Right hindlimb (tissue), 1 donor: ENCODE measurements at regions not wholly inside any gene's neighbourhood (a gene's known extent, or its start where the extent isn't known, plus 50 kb on each side); places are given as distances from the start of the nearest gene placed in this dataset.

Experiments
- DNase-seq: peaks from one replicate; pipeline ENCODE4 v3.0.0-alpha.2; 2018

GRCh38 chr3:83902787-83903533 is 1055.8 kb upstream of the CADM2 start:
- DNase-seq = no peak

GRCh38 chr3:83913381-83913780 is 1045.4 kb upstream of the CADM2 start:
- DNase-seq = no peak

GRCh38 chr3:83926291-83926690 is 1032.5 kb upstream of the CADM2 start:
- DNase-seq = no peak

- no peak for DNase-seq
Measured at GRCh38 chr3:83928391-83928790, 1030.4 kb upstream of the CADM2 start.

- DNase-seq = no peak
Measured at GRCh38 chr3:83928903-83929302, 1029.9 kb upstream of the CADM2 start.

GRCh38 chr3:83934192-83935021 is 1024.4 kb upstream of the CADM2 start:
- DNase-seq = no peak

- DNase-seq = no peak
Measured at GRCh38 chr3:83938491-83938890, 1020.3 kb upstream of the CADM2 start.

GRCh38 chr3:83941990-83942745 is 1016.6 kb upstream of the CADM2 start:
- DNase-seq = no peak

- no peak for DNase-seq
Measured at GRCh38 chr3:83946049-83946448, 1012.7 kb upstream of the CADM2 start.

GRCh38 chr3:83946554-83946953 is 1012.2 kb upstream of the CADM2 start:
- no peak for DNase-seq

- no peak for DNase-seq
Measured at GRCh38 chr3:83948771-83949170, 1010.0 kb upstream of the CADM2 start.

- no peak for DNase-seq
Measured at GRCh38 chr3:83953417-83954089, 1005.2 kb upstream of the CADM2 start.

GRCh38 chr3:83956431-83956830 is 1002.4 kb upstream of the CADM2 start:
- DNase-seq = no peak

GRCh38 chr3:83968356-83968755 is 990.4 kb upstream of the CADM2 start:
- no peak for DNase-seq

- DNase-seq = no peak
Measured at GRCh38 chr3:83971666-83972065, 987.1 kb upstream of the CADM2 start.

- no peak for DNase-seq
Measured at GRCh38 chr3:84008623-84009022, 950.2 kb upstream of the CADM2 start.

- DNase-seq = no peak
Measured at GRCh38 chr3:84023842-84024241, 934.9 kb upstream of the CADM2 start.

- peak; percentile 34 for DNase-seq
Measured at GRCh38 chr3:84039099-84039498, 919.7 kb upstream of the CADM2 start.

- no peak for DNase-seq
Measured at GRCh38 chr3:84042399-84043106, 916.2 kb upstream of the CADM2 start.

GRCh38 chr3:84066915-84067314 is 891.9 kb upstream of the CADM2 start:
- DNase-seq = no peak

GRCh38 chr3:84073664-84074063 is 885.1 kb upstream of the CADM2 start:
- DNase-seq = no peak

- no peak for DNase-seq
Measured at GRCh38 chr3:84074767-84075166, 884.0 kb upstream of the CADM2 start.
